BE2C (cell line): ENCODE measurements at regions not wholly inside any gene's neighbourhood (a gene's known extent, or its start where the extent isn't known, plus 50 kb on each side); places are given as distances from the start of the nearest gene placed in this dataset.

Source experiments
- DNase-seq: peaks from one replicate; pipeline ENCODE4 v3.0.0-alpha.2; 2020
- H3K27me3 ChIP-seq: fragments of 250-450 bp; sonication (Bioruptor Pico); 2 replicates; pipeline ENCODE4 v1.5.1; 2020; ENCODE audit warnings: mild to moderate bottlenecking
- H3K36me3 ChIP-seq: fragments of 250-450 bp; sonication (Bioruptor Pico); 2 replicates; pipeline ENCODE4 v1.5.1; 2020; ENCODE audit warnings: mild to moderate bottlenecking
- H3K4me1 ChIP-seq: fragments of 250-450 bp; sonication (Bioruptor Pico); 2 replicates; pipeline ENCODE4 v1.5.1; 2020
- H3K4me3 ChIP-seq: 2 replicates; pipeline ENCODE4 v1.5.1; 2011; ENCODE audit warnings: low read depth, low read length
- H3K9me3 ChIP-seq: fragments of 250-450 bp; sonication (Bioruptor Pico); 2 replicates; pipeline ENCODE4 v1.5.1; 2020
- TF ChIP-seq, protein P1 (sequence below): IDR thresholded peaks from 2 replicates; pipeline ENCODE4 v1.5.1; 2012; ENCODE audit warnings: mild to moderate bottlenecking, low read depth, low read length

DNA sequence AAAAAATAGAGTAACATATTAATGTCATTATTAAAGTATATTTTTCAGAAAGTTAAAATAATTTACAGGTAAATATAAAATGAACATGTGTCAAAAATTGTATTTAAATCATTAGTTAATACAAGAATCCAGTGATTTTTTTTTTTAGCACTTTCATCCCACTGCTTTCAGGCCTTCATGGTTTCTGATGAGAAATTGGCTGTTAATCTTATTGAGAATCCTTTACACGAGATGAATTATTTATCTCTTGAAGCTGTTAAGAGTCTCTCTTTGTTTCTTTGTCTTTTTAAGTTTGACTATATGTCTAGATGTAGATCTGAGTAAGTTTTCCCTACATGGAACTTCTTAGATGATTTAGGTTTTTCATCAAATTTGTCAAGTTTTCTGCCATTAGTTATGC is 578.5 kb upstream of the KCND2 start:
- Histone ChIP-seq H3K9me3 (no peaks in the 10 kb centered on the region), H3K36me3 (no peaks in the 10 kb centered on the region), H3K27me3 (no peaks in the 10 kb centered on the region), H3K4me3 (no peak overlapping the region), H3K4me1 (no peaks in the 10 kb centered on the region)
- TF ChIP-seq, protein P1, sequence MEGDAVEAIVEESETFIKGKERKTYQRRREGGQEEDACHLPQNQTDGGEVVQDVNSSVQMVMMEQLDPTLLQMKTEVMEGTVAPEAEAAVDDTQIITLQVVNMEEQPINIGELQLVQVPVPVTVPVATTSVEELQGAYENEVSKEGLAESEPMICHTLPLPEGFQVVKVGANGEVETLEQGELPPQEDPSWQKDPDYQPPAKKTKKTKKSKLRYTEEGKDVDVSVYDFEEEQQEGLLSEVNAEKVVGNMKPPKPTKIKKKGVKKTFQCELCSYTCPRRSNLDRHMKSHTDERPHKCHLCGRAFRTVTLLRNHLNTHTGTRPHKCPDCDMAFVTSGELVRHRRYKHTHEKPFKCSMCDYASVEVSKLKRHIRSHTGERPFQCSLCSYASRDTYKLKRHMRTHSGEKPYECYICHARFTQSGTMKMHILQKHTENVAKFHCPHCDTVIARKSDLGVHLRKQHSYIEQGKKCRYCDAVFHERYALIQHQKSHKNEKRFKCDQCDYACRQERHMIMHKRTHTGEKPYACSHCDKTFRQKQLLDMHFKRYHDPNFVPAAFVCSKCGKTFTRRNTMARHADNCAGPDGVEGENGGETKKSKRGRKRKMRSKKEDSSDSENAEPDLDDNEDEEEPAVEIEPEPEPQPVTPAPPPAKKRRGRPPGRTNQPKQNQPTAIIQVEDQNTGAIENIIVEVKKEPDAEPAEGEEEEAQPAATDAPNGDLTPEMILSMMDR: no peak
- DNase-seq: no peak

GRCh38 chr7:119696336-119696735 is 576.6 kb upstream of the KCND2 start:
- no peak overlapping the region for H3K4me3 ChIP-seq
- DNase-seq: no peak
- no peaks in the 10 kb centered on the region for H3K27me3 ChIP-seq
- TF ChIP-seq, protein P1: no peak
- no peaks in the 10 kb centered on the region for H3K36me3 ChIP-seq
- H3K9me3 ChIP-seq: no peaks in the 10 kb centered on the region
- H3K4me1 ChIP-seq: no peaks in the 10 kb centered on the region

DNA sequence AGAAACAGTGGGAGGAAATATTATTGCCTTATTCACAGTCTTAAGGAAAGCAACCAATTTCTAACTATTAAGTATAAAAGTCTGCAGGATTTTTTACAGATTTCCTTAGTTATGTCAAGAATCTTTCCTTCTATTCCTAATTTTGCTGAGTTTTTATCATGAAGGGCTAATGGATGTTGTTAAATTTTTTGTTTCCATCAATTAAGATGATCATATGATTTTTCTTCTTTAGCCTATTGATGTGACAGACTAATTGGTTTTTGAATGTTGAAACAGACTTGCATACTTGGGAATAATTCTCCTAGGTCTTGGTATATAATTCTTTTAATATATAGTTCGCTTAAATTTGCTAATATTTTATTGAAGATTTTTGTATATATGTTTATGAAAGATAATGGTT is 569.1 kb upstream of the KCND2 start:
- H3K27me3 ChIP-seq: no peaks in the 10 kb centered on the region
- TF ChIP-seq, protein P1: no peak
- H3K9me3 ChIP-seq: no peaks in the 10 kb centered on the region
- no peaks in the 10 kb centered on the region for H3K4me1 ChIP-seq
- H3K4me3 ChIP-seq: no peak overlapping the region
- no peak for DNase-seq
- H3K36me3 ChIP-seq: no peaks in the 10 kb centered on the region

DNA sequence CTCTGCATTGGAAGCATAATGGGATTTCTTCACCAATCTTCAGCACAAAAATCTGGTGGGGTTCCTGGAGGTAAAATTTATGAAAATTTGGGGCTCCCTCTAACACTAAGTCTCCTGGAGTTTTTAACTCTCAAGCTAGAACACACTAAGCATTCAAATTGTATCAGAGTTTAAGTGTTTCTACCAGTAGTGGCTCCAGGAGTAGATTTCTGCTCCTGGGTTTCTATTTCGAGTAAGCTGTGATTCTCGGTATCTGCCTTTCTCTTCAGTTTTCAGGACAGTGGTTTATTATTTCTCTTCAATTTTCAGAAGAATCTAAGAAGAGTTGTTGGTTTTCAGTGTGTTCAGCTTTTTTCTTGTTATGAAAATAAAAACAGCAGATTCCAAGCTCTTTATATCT is 566.4 kb upstream of the KCND2 start:
- DNase-seq: no peak
- Histone ChIP-seq H3K27me3 (no peaks in the 10 kb centered on the region), H3K4me1 (no peaks in the 10 kb centered on the region), H3K4me3 (no peak overlapping the region), H3K9me3 (no peaks in the 10 kb centered on the region), H3K36me3 (no peaks in the 10 kb centered on the region)
- TF ChIP-seq, protein P1: no peak

DNA sequence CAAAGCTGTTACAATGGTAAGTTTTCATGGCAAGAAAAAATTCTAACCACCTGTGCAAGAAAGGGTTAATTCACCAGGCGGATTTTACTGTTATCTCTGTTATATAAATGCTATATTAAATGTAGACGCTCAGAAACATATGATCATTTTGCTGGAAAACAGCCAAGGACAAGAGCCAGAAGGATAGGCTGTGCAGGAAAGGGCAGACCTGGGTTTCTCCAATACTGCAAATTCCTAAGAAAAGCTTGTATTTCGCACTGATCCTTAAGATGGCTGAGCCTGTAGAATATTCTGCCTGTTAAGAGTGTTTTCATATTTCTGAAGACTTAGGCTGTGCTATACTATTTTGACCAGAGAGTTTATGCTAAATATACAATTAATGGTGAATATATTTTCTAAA is 564.1 kb upstream of the KCND2 start:
- Histone ChIP-seq H3K36me3 (no peaks in the 10 kb centered on the region), H3K4me3 (no peak overlapping the region), H3K4me1 (no peaks in the 10 kb centered on the region), H3K27me3 (no peaks in the 10 kb centered on the region), H3K9me3 (no peaks in the 10 kb centered on the region)
- DNase-seq: no peak
- TF ChIP-seq, protein P1: no peak

DNA sequence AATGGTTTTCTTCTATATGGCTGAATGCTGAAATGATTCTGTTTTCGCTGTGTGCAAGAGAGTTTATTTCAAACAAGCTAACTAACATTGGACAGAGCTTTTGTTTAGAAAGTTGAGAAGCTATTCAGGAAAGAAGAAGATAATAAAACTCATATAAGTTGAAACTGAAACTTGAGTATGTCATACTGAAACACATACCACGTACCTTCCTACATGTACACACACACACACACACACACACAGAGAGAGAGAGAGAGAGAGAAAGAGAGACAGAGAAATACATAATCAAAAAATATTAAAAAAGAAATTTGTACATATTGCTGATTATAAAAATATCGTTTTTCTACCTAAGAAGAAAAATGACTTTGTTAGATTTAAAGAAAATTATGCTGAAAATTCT is 561.9 kb upstream of the KCND2 start:
- no peak overlapping the region for H3K4me3 ChIP-seq
- TF ChIP-seq, protein P1: no peak
- no peak for DNase-seq

More for the DNA sequence above, 561.9 kb upstream of the KCND2 start:
- Histone ChIP-seq H3K36me3 (no peaks in the 10 kb centered on the region), H3K4me1 (no peaks in the 10 kb centered on the region), H3K9me3 (no peaks in the 10 kb centered on the region), H3K27me3 (no peaks in the 10 kb centered on the region)
